ENCODE measurements at regions not wholly inside any gene's neighbourhood (a gene's known extent, or its start where the extent isn't known, plus 50 kb on each side); places are given as distances from the start of the nearest gene placed in this dataset.

DNA sequence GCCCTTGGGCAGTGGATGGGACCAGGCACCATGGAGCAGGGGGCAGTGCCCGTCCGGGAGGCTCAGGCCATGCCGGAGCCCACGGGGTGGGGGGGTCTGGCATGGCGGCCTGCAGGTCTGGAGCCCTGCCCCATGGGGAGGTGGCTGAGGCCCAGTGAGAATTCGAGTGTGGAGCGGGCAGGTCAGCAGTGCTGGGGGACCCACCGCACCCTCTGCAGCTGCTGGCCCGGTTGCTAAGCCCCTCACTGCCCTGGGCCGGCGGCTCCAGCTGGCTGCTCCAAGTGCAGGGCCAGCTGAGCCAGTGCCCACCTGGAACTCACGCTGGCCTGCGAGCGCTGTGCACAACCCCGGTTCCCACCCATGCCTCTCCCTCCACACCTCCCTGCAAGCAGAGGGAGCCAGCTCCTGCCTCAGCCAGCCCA is 1157.9 kb upstream of the ADGRL3 start:
- TF ChIP-seq FOXP2 (optimal IDR thresholded peaks at IDR 0.05; ENCODE audit: borderline replicate concordance, extremely low read depth, extremely low read length, insufficient read depth) (no peak), TAF1 (IDR thresholded peaks at IDR 0.05; ENCODE audit: borderline replicate concordance, insufficient read depth, low read length) (no peak), POLR2AphosphoS5 (IDR thresholded peaks at IDR 0.05; ENCODE audit: low read depth, low read length) (no peak), SIN3A (IDR thresholded peaks at IDR 0.05; ENCODE audit: borderline replicate concordance, insufficient read depth, low read length) (no peak)
- TF ChIP-seq, protein P1, sequence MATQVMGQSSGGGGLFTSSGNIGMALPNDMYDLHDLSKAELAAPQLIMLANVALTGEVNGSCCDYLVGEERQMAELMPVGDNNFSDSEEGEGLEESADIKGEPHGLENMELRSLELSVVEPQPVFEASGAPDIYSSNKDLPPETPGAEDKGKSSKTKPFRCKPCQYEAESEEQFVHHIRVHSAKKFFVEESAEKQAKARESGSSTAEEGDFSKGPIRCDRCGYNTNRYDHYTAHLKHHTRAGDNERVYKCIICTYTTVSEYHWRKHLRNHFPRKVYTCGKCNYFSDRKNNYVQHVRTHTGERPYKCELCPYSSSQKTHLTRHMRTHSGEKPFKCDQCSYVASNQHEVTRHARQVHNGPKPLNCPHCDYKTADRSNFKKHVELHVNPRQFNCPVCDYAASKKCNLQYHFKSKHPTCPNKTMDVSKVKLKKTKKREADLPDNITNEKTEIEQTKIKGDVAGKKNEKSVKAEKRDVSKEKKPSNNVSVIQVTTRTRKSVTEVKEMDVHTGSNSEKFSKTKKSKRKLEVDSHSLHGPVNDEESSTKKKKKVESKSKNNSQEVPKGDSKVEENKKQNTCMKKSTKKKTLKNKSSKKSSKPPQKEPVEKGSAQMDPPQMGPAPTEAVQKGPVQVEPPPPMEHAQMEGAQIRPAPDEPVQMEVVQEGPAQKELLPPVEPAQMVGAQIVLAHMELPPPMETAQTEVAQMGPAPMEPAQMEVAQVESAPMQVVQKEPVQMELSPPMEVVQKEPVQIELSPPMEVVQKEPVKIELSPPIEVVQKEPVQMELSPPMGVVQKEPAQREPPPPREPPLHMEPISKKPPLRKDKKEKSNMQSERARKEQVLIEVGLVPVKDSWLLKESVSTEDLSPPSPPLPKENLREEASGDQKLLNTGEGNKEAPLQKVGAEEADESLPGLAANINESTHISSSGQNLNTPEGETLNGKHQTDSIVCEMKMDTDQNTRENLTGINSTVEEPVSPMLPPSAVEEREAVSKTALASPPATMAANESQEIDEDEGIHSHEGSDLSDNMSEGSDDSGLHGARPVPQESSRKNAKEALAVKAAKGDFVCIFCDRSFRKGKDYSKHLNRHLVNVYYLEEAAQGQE (IDR thresholded peaks at IDR 0.05; ENCODE audit: insufficient read depth in 1 of 2, low read depth in 2 of 2, low read length in 2 of 2): no peak

DNA sequence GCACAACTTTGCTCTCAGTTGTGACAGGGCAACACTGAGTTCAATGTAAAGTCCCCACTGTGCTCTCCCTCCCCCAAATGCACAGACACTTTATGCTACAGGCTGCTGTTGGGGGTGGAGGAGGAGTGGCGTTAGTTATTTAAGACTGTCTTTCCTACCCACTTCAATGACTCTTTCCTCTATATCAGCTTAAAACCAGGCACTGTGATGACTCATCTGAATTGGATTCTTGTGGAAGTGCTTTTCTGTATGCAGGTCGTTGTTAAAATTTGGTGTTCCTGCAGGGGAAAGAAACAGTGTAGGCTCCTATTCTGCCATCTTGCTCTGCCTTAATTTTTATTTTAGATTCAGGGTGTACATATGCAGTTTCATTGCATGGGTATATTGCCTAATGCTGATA is 1157.2 kb upstream of the ADGRL3 start:
- TF ChIP-seq SIN3A (IDR thresholded peaks at IDR 0.05; ENCODE audit: borderline replicate concordance, insufficient read depth, low read length): no peak
- TF ChIP-seq, protein P1 (IDR thresholded peaks at IDR 0.05; ENCODE audit: insufficient read depth in 1 of 2, low read depth in 2 of 2, low read length in 2 of 2): no peak
- TF ChIP-seq FOXP2 (optimal IDR thresholded peaks at IDR 0.05; ENCODE audit: borderline replicate concordance, extremely low read depth, extremely low read length, insufficient read depth): no peak
- TF ChIP-seq TAF1 (IDR thresholded peaks at IDR 0.05; ENCODE audit: borderline replicate concordance, insufficient read depth, low read length): no peak
- TF ChIP-seq POLR2AphosphoS5 (IDR thresholded peaks at IDR 0.05; ENCODE audit: low read depth, low read length): no peak

DNA sequence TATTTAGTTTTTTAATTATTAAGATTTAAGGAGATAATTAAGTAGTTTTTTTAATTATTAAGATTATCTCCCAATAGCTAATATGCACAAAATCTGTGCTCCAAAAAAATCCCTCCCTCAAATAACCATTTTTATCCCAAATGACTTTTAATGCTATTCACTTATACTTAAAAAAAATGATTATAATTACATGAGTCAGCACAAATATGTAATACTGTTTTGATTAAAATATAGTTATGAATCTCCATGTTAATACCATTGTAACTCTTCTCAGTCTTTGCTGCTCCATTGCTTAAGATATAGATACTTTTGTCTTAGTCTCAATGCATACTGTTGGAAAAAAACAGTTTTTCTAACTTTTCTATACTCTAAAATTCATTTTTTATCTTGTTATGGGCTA is 1121.1 kb upstream of the ADGRL3 start:
- TF ChIP-seq TAF1 (IDR thresholded peaks at IDR 0.05; ENCODE audit: borderline replicate concordance, insufficient read depth, low read length) (no peak), FOXP2 (optimal IDR thresholded peaks at IDR 0.05; ENCODE audit: borderline replicate concordance, extremely low read depth, extremely low read length, insufficient read depth) (no peak), SIN3A (IDR thresholded peaks at IDR 0.05; ENCODE audit: borderline replicate concordance, insufficient read depth, low read length) (no peak), POLR2AphosphoS5 (IDR thresholded peaks at IDR 0.05; ENCODE audit: low read depth, low read length) (no peak)
- TF ChIP-seq, protein P1 (IDR thresholded peaks at IDR 0.05; ENCODE audit: insufficient read depth in 1 of 2, low read depth in 2 of 2, low read length in 2 of 2): no peak

DNA sequence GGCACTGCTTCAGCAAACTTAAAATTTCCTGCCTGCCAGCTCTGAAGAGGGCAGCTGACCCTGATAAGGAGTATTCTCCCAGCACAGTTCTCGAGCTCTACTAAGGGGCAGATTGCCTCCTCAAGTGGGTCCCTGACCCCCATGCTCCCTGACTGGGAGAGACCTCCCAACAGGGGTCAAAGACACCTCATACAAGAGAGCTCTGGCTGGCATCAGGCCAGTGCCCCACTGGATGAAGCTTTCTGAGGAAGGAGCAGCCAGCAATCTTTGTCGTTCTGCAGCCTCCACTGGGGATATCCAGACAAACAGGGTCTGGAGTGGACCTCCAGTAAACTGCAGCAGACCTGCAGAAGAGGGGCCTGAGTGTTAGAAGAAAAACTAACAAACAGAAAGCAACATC is 1118.3 kb upstream of the ADGRL3 start:
- TF ChIP-seq SIN3A (IDR thresholded peaks at IDR 0.05; ENCODE audit: borderline replicate concordance, insufficient read depth, low read length) (no peak), TAF1 (IDR thresholded peaks at IDR 0.05; ENCODE audit: borderline replicate concordance, insufficient read depth, low read length) (no peak), POLR2AphosphoS5 (IDR thresholded peaks at IDR 0.05; ENCODE audit: low read depth, low read length) (no peak), FOXP2 (optimal IDR thresholded peaks at IDR 0.05; ENCODE audit: borderline replicate concordance, extremely low read depth, extremely low read length, insufficient read depth) (no peak)
- TF ChIP-seq, protein P1 (IDR thresholded peaks at IDR 0.05; ENCODE audit: insufficient read depth in 1 of 2, low read depth in 2 of 2, low read length in 2 of 2): no peak

All from PFSK-1 (cell line).